HepG2 (cell line): ENCODE measurements at regions not wholly inside any gene's neighbourhood (a gene's known extent, or its start where the extent isn't known, plus 50 kb on each side); places are given as distances from the start of the nearest gene placed in this dataset.

Source experiments
- ATAC-seq: fragments of 200-7000 bp; cut with Tn5 transposase; 3 replicates; pipeline ENCODE4 v1.9.1; 2020; ENCODE audit warnings: mild to moderate bottlenecking, moderate library complexity
- BruUV-seq: library from RNA; stranded (reverse); fragments of 400-500 nt; replicated peaks from 2 replicates; lab custom pipeline; 2021; lab: Mats Ljungman, UMichigan
- CTCF ChIA-PET: fragments of 300-600 bp; formaldehyde crosslinking; extraction: SDS; loops from one replicate; lab custom pipeline; 2021; ENCODE audit warnings: low total read pairs, inconsistent platforms, low intra/inter-chr PET ratio; lab: Yijun Ruan, JAX
- POLR2A ChIA-PET: fragments of 350-600 bp; sonication (Branson Sonifier 250); formaldehyde crosslinking; loops from one replicate; lab custom pipeline; 2020; ENCODE audit warnings: antibody characterized with exemption, inconsistent platforms; lab: Yijun Ruan, JAX
- DNase-seq: peaks from one replicate; pipeline ENCODE4 v3.0.0-alpha.2; 2015; ENCODE audit warnings: low spot score
- FAIRE-seq: peaks from 3 replicates; lab custom pipeline; 2011; peaks lifted over from hg19 to GRCh38; lab: Jason Lieb, UNC
- H2AFZ ChIP-seq: one replicate; pipeline ENCODE4 v1.6.1; 2011; ENCODE audit warnings: low read length, inconsistent platforms
- H3K27ac ChIP-seq: fragments of 300-600 bp; 3 replicates; pipeline ENCODE4 v1.8.0; 2011; ENCODE audit warnings: mixed run types, mild to moderate bottlenecking, mixed read lengths, low read length, inconsistent platforms; ENCODE audit not compliant: insufficient read depth; ENCODE audit errors: extremely low read length
- H3K27me3 ChIP-seq, 2 experiments: fragments of 200-600 bp in 1 of 2; 2 replicates in 1 of 2; 3 replicates in 1 of 2; pipeline versions ENCODE4 v1.6.0 to v1.8.0; 2011; ENCODE audit warnings: low read length in 2 of 2, mild to moderate bottlenecking in 2 of 2, moderate library complexity in 2 of 2, inconsistent platforms in 1 of 2; ENCODE audit not compliant: insufficient read depth in 2 of 2, control insufficient read depth in 1 of 2
- H3K36me3 ChIP-seq, 2 experiments: fragments of 200-600 bp in 1 of 2; replicated peaks in 1 of 2; 2 replicates in 1 of 2; 3 replicates in 1 of 2; pipeline versions ENCODE4 v1.5.1 to v1.8.0; 2011; ENCODE audit warnings: low read length in 2 of 2, inconsistent platforms in 1 of 2; ENCODE audit not compliant: insufficient read depth in 2 of 2, control insufficient read depth in 1 of 2
- H3K4me1 ChIP-seq: 2 replicates; pipeline ENCODE4 v1.5.1; 2012; ENCODE audit warnings: low read length, inconsistent platforms; ENCODE audit not compliant: insufficient read depth
- H3K4me2 ChIP-seq: 2 replicates; pipeline ENCODE4 v1.6.0; 2011; ENCODE audit warnings: low read depth, low read length, inconsistent platforms
- H3K4me3 ChIP-seq, 3 experiments: fragments of 200-600 bp in 1 of 3; sonication (generic), shearing (Covaris generic) in 1 of 3; replicated peaks in 1 of 3; 2 replicates each; pipeline ENCODE4 v1.5.1; 2011 to 2016; ENCODE audit warnings: low read length in 3 of 3, inconsistent platforms in 2 of 3, low read depth in 2 of 3, mild to moderate bottlenecking in 2 of 3, control low read depth in 1 of 3, mixed read lengths in 1 of 3; ENCODE audit not compliant: insufficient read depth in 1 of 3
- H3K79me2 ChIP-seq: one replicate; pipeline ENCODE4 v1.6.1; 2011; ENCODE audit warnings: low read length, inconsistent platforms; ENCODE audit not compliant: insufficient read depth
- H3K9ac ChIP-seq: 2 replicates; pipeline ENCODE4 v1.6.0; 2011; ENCODE audit warnings: mild to moderate bottlenecking, low read depth, low read length, inconsistent platforms; ENCODE audit not compliant: insufficient read depth
- H3K9me3 ChIP-seq: 2 replicates; pipeline ENCODE4 v1.5.1; 2012; ENCODE audit warnings: mild to moderate bottlenecking, low read length
- H4K20me1 ChIP-seq: 2 replicates; pipeline ENCODE4 v1.6.0; 2011; ENCODE audit warnings: inconsistent platforms, mild to moderate bottlenecking, low read length, moderate library complexity; ENCODE audit not compliant: insufficient read depth
- E2F5 ChIP-seq: sonication (generic); formaldehyde crosslinking; conservative IDR thresholded peaks from 2 replicates; pipeline ENCODE4 v1.4.0; 2020; ENCODE audit warnings: missing genetic modification reagents
- POLR2AphosphoS5 ChIP-seq: IDR thresholded peaks from 2 replicates; pipeline ENCODE4 v1.6.1; 2012; ENCODE audit warnings: low read depth, low read length
- SKIL ChIP-seq: sonication (generic); formaldehyde crosslinking; IDR thresholded peaks from 2 replicates; pipeline ENCODE4 v1.8.0; 2022; ENCODE audit warnings: missing genetic modification reagents, mild to moderate bottlenecking, moderate library complexity, borderline replicate concordance
- WIZ ChIP-seq: sonication (generic); formaldehyde crosslinking; IDR thresholded peaks from 2 replicates; pipeline ENCODE4 v1.5.1; 2020; ENCODE audit warnings: mild to moderate bottlenecking, missing genetic modification reagents
- WGBS: methylation state at CpG from one replicate; pipeline ENCODE4 v1.1.6; 2017; ENCODE audit warnings: low lambda C conversion rate; 5-methylcytosine and 5-hydroxymethylcytosine counted together
- in situ Hi-C: cut with HindIII; loops from 2 replicates; pipeline ENCODE4 v1.10.0; 2017; ENCODE audit warnings: low pct_unique_long_range_greater_than_20kb; ENCODE audit not compliant: extremely low pct_ligation_motif_present
- intact Hi-C: fragments of 100-400 bp; cut with micrococcal nuclease; formaldehyde crosslinking; loops from one replicate; pipeline ENCODE4 v1.10.0; 2022; ENCODE audit not compliant: unreplicated experiment

- POLR2A ChIA-PET, result no interaction called here
- TF ChIP-seq SKIL (CRISPR knock-in tag) (no peak), WIZ (CRISPR knock-in tag) (no peak)
- DNase-seq, result no peak
Observed at GRCh38 chr10:43945908-43946307, 297.2 kb upstream of the ZNF32 start.

GRCh38 chr10:43945094-43945730 is 296.5 kb upstream of the ZNF32 start:
- POLR2A ChIA-PET, result no interaction called here
- DNase-seq (no peak), ATAC-seq (no peak), FAIRE-seq (no peak)
- 49% methylated on average over 2 of the region's 8 CpGs for WGBS
- no peaks in the 10 kb centered on the region; a peak in 1 of 5 replicates for H3K27me3 ChIP-seq
- H2AFZ ChIP-seq, result no peak overlapping the region
- TF ChIP-seq E2F5 (CRISPR knock-in tag), result no peak
- TF ChIP-seq POLR2AphosphoS5, result no peak
- no peak overlapping the region for H3K4me3 ChIP-seq
- H3K4me2 ChIP-seq, result no peak overlapping the region
- in situ Hi-C loops, result no loop called here
- H3K9ac ChIP-seq, result no peak overlapping the region
- no peaks in the 10 kb centered on the region for H3K79me2 ChIP-seq
- H3K27ac ChIP-seq, result no peak overlapping the region
- H4K20me1 ChIP-seq, result no peaks in the 10 kb centered on the region
- H3K9me3 ChIP-seq, result no peaks in the 10 kb centered on the region
- no peaks in the 10 kb centered on the region for H3K36me3 ChIP-seq
- BruUV-seq, result no TSS peak
- no peaks in the 10 kb centered on the region for H3K4me1 ChIP-seq
- CTCF ChIA-PET, result no interaction called here
- intact Hi-C loops, result no loop called here

More at GRCh38 chr10:43945908-43946307, 297.2 kb upstream of the ZNF32 start:
- H2AFZ ChIP-seq, result no peak overlapping the region
- H3K4me1 ChIP-seq, result no peaks in the 10 kb centered on the region
- no peak for FAIRE-seq
- intact Hi-C loops, result no loop called here
- H3K79me2 ChIP-seq, result no peaks in the 10 kb centered on the region
- no peak overlapping the region for H3K4me2 ChIP-seq
- H3K9me3 ChIP-seq, result no peaks in the 10 kb centered on the region
- in situ Hi-C loops, result no loop called here
- no TSS peak for BruUV-seq
- no peaks in the 10 kb centered on the region for H3K36me3 ChIP-seq
- no peak for ATAC-seq
- WGBS, result 74% methylated on average over 4 of the region's 4 CpGs
- CTCF ChIA-PET, result no interaction called here
- no peak overlapping the region for H3K27ac ChIP-seq
- H3K9ac ChIP-seq, result no peak overlapping the region
- no peaks in the 10 kb centered on the region for H4K20me1 ChIP-seq
- H3K27me3 ChIP-seq, result no peaks in the 10 kb centered on the region; a peak in 1 of 5 replicates
- H3K4me3 ChIP-seq, result no peak overlapping the region
